HepG2 (cell line): ENCODE measurements at regions not wholly inside any gene's neighbourhood (a gene's known extent, or its start where the extent isn't known, plus 50 kb on each side); places are given as distances from the start of the nearest gene placed in this dataset.

ENCODE experiments used
- ATAC-seq: fragments of 200-7000 bp; cut with Tn5 transposase; 3 replicates; pipeline ENCODE4 v1.9.1; 2020; ENCODE audit warnings: mild to moderate bottlenecking, moderate library complexity
- BruUV-seq: library from RNA; stranded (reverse); fragments of 400-500 nt; replicated peaks from 2 replicates; lab custom pipeline; 2021; lab: Mats Ljungman, UMichigan
- CTCF ChIA-PET: fragments of 300-600 bp; formaldehyde crosslinking; extraction: SDS; loops from one replicate; lab custom pipeline; 2021; ENCODE audit warnings: low total read pairs, inconsistent platforms, low intra/inter-chr PET ratio; lab: Yijun Ruan, JAX
- POLR2A ChIA-PET: fragments of 350-600 bp; sonication (Branson Sonifier 250); formaldehyde crosslinking; loops from one replicate; lab custom pipeline; 2020; ENCODE audit warnings: antibody characterized with exemption, inconsistent platforms; lab: Yijun Ruan, JAX
- DNase-seq: peaks from one replicate; pipeline ENCODE4 v3.0.0-alpha.2; 2015; ENCODE audit warnings: low spot score
- FAIRE-seq: peaks from 3 replicates; lab custom pipeline; 2011; peaks lifted over from hg19 to GRCh38; lab: Jason Lieb, UNC
- H2AFZ ChIP-seq: one replicate; pipeline ENCODE4 v1.6.1; 2011; ENCODE audit warnings: low read length, inconsistent platforms
- H3K27ac ChIP-seq: fragments of 300-600 bp; 3 replicates; pipeline ENCODE4 v1.8.0; 2011; ENCODE audit warnings: mixed run types, mild to moderate bottlenecking, mixed read lengths, low read length, inconsistent platforms; ENCODE audit not compliant: insufficient read depth; ENCODE audit errors: extremely low read length
- H3K27me3 ChIP-seq, 2 experiments: fragments of 200-600 bp in 1 of 2; 2 replicates in 1 of 2; 3 replicates in 1 of 2; pipeline versions ENCODE4 v1.6.0 to v1.8.0; 2011; ENCODE audit warnings: low read length in 2 of 2, mild to moderate bottlenecking in 2 of 2, moderate library complexity in 2 of 2, inconsistent platforms in 1 of 2; ENCODE audit not compliant: insufficient read depth in 2 of 2, control insufficient read depth in 1 of 2
- H3K36me3 ChIP-seq, 2 experiments: fragments of 200-600 bp in 1 of 2; replicated peaks in 1 of 2; 2 replicates in 1 of 2; 3 replicates in 1 of 2; pipeline versions ENCODE4 v1.5.1 to v1.8.0; 2011; ENCODE audit warnings: low read length in 2 of 2, inconsistent platforms in 1 of 2; ENCODE audit not compliant: insufficient read depth in 2 of 2, control insufficient read depth in 1 of 2
- H3K4me1 ChIP-seq: 2 replicates; pipeline ENCODE4 v1.5.1; 2012; ENCODE audit warnings: low read length, inconsistent platforms; ENCODE audit not compliant: insufficient read depth
- H3K4me2 ChIP-seq: 2 replicates; pipeline ENCODE4 v1.6.0; 2011; ENCODE audit warnings: low read depth, low read length, inconsistent platforms
- H3K4me3 ChIP-seq, 3 experiments: fragments of 200-600 bp in 1 of 3; sonication (generic), shearing (Covaris generic) in 1 of 3; replicated peaks in 1 of 3; 2 replicates each; pipeline ENCODE4 v1.5.1; 2011 to 2016; ENCODE audit warnings: low read length in 3 of 3, inconsistent platforms in 2 of 3, low read depth in 2 of 3, mild to moderate bottlenecking in 2 of 3, control low read depth in 1 of 3, mixed read lengths in 1 of 3; ENCODE audit not compliant: insufficient read depth in 1 of 3
- H3K79me2 ChIP-seq: one replicate; pipeline ENCODE4 v1.6.1; 2011; ENCODE audit warnings: low read length, inconsistent platforms; ENCODE audit not compliant: insufficient read depth
- H3K9ac ChIP-seq: 2 replicates; pipeline ENCODE4 v1.6.0; 2011; ENCODE audit warnings: mild to moderate bottlenecking, low read depth, low read length, inconsistent platforms; ENCODE audit not compliant: insufficient read depth
- H3K9me3 ChIP-seq: 2 replicates; pipeline ENCODE4 v1.5.1; 2012; ENCODE audit warnings: mild to moderate bottlenecking, low read length
- H4K20me1 ChIP-seq: 2 replicates; pipeline ENCODE4 v1.6.0; 2011; ENCODE audit warnings: inconsistent platforms, mild to moderate bottlenecking, low read length, moderate library complexity; ENCODE audit not compliant: insufficient read depth
- CBFB ChIP-seq: sonication (generic); formaldehyde crosslinking; IDR thresholded peaks from 2 replicates; pipeline ENCODE4 v1.4.0; 2020; ENCODE audit warnings: missing genetic modification reagents
- CENPT ChIP-seq: sonication (generic); formaldehyde crosslinking; IDR thresholded peaks from 2 replicates; pipeline ENCODE4 v1.8.0; 2022; ENCODE audit warnings: low read depth, mild to moderate bottlenecking, moderate library complexity, missing genetic modification reagents
- EZH2 ChIP-seq: conservative IDR thresholded peaks from 2 replicates; pipeline ENCODE4 v1.6.1; 2012; ENCODE audit warnings: mild to moderate bottlenecking, low read depth, low read length, moderate library complexity
- FIP1L1 ChIP-seq: fragments of 200-400 bp; formaldehyde crosslinking; IDR thresholded peaks from 2 replicates; pipeline ENCODE4 v1.6.1; 2018; ENCODE audit warnings: low read depth, mild to moderate bottlenecking, low read length, moderate library complexity, borderline replicate concordance; ENCODE audit not compliant: insufficient read depth
- GATA4 ChIP-seq: sonication (generic); IDR thresholded peaks from 2 replicates; pipeline ENCODE4 v1.6.1; 2016; ENCODE audit warnings: antibody characterized with exemption, low read depth, borderline replicate concordance
- HDAC6 ChIP-seq: fragments of 200-600 bp; sonication (generic); IDR thresholded peaks from 2 replicates; pipeline ENCODE4 v1.7.0; 2017; ENCODE audit warnings: mild to moderate bottlenecking, antibody characterized with exemption, low read length, low read depth
- HIVEP1 ChIP-seq: sonication (generic); formaldehyde crosslinking; IDR thresholded peaks from 2 replicates; pipeline ENCODE4 v1.4.0; 2020; ENCODE audit warnings: mild to moderate bottlenecking, missing genetic modification reagents
- JUN ChIP-seq: sonication (generic); formaldehyde crosslinking; IDR thresholded peaks from 2 replicates; pipeline ENCODE4 v1.4.0; 2020; ENCODE audit warnings: mild to moderate bottlenecking, missing genetic modification reagents
- KLF13 ChIP-seq: sonication (generic); formaldehyde crosslinking; IDR thresholded peaks from 2 replicates; pipeline ENCODE4 v1.4.0; 2020; ENCODE audit warnings: mild to moderate bottlenecking, missing genetic modification reagents
- KMT2B ChIP-seq: IDR thresholded peaks from 2 replicates; pipeline ENCODE4 v1.6.1; 2016; ENCODE audit warnings: missing genetic modification reagents, missing compliant biosample characterization
- RAD21 ChIP-seq: fragments of 450-650 bp; formaldehyde crosslinking; IDR thresholded peaks from 2 replicates; pipeline ENCODE4 v1.5.0; 2020; ENCODE audit warnings: mild to moderate bottlenecking
- RFX3 ChIP-seq: IDR thresholded peaks from 2 replicates; pipeline ENCODE4 v1.6.1; 2016; ENCODE audit warnings: missing biosample characterization, missing genetic modification reagents
- SRSF9 ChIP-seq: fragments of 200-400 bp; formaldehyde crosslinking; IDR thresholded peaks from 2 replicates; pipeline ENCODE4 v1.6.1; 2018; ENCODE audit warnings: borderline replicate concordance, mild to moderate bottlenecking, low read depth, low read length; ENCODE audit not compliant: insufficient read depth, poor library complexity, severe bottlenecking
- TBL1XR1 ChIP-seq: fragments of 150-350 bp; IDR thresholded peaks from 2 replicates; pipeline ENCODE4 v1.6.1; 2014; ENCODE audit warnings: borderline replicate concordance, low read length; ENCODE audit not compliant: partially characterized antibody
- ZNF891 ChIP-seq: sonication (generic); formaldehyde crosslinking; IDR thresholded peaks from 2 replicates; pipeline ENCODE4 v1.5.0; 2020; ENCODE audit warnings: mild to moderate bottlenecking, missing genetic modification reagents
- in situ Hi-C: cut with HindIII; loops from 2 replicates; pipeline ENCODE4 v1.10.0; 2017; ENCODE audit warnings: low pct_unique_long_range_greater_than_20kb; ENCODE audit not compliant: extremely low pct_ligation_motif_present
- intact Hi-C: fragments of 100-400 bp; cut with micrococcal nuclease; formaldehyde crosslinking; loops from one replicate; pipeline ENCODE4 v1.10.0; 2022; ENCODE audit not compliant: unreplicated experiment
- TF ChIP-seq, protein P1 (sequence below): sonication (generic); formaldehyde crosslinking; conservative IDR thresholded peaks from 2 replicates; pipeline ENCODE4 v1.4.0; 2020; ENCODE audit warnings: missing genetic modification reagents
- TF ChIP-seq, protein P2 (sequence below): IDR thresholded peaks from 2 replicates; pipeline ENCODE4 v1.6.1; 2012; ENCODE audit warnings: inconsistent platforms
- TF ChIP-seq, protein P3 (sequence below): sonication (generic); formaldehyde crosslinking; IDR thresholded peaks from 2 replicates; pipeline ENCODE4 v1.5.0; 2020; ENCODE audit warnings: mild to moderate bottlenecking, missing genetic modification reagents, moderate library complexity

DNA sequence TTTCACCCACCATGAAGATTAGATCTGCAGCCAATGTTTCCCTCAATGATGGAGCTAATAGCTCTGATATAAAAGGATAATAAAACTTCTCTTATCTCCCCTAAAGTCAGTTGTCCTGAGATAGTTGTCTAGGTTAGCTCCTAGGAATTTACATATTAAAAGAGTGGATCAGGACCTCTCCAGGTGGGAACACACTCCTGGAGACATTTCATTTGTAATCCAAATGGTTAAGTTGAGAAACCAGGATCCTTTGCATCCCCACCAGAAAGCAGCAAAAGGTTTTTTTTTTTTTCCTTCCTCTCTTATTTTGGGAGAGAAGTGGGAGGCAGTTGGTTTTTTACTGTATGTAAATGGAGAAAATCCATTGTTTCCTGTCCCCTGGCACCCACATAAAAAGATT, 182.5 kb upstream of the FBXL17 start:
- H2AFZ ChIP-seq, result no peak overlapping the region
- no peak overlapping the region for H3K4me3 ChIP-seq
- no peak overlapping the region for H3K9ac ChIP-seq
- H3K27me3 ChIP-seq, result no peaks in the 10 kb centered on the region; a peak in 1 of 5 replicates
- no peak overlapping the region for H3K27ac ChIP-seq
- in situ Hi-C loops (no loop called here), intact Hi-C loops (no loop called here)
- ChIA-PET CTCF (no interaction called here), POLR2A (no interaction called here)
- no TSS peak for BruUV-seq
- H3K4me1 ChIP-seq, result no peaks in the 10 kb centered on the region
- no peak overlapping the region for H3K4me2 ChIP-seq
- FAIRE-seq (no peak), ATAC-seq (no peak)
- H4K20me1 ChIP-seq, result no peaks in the 10 kb centered on the region
- no peaks in the 10 kb centered on the region for H3K36me3 ChIP-seq
- H3K9me3 ChIP-seq, result no peaks in the 10 kb centered on the region
- TF ChIP-seq, protein P1, sequence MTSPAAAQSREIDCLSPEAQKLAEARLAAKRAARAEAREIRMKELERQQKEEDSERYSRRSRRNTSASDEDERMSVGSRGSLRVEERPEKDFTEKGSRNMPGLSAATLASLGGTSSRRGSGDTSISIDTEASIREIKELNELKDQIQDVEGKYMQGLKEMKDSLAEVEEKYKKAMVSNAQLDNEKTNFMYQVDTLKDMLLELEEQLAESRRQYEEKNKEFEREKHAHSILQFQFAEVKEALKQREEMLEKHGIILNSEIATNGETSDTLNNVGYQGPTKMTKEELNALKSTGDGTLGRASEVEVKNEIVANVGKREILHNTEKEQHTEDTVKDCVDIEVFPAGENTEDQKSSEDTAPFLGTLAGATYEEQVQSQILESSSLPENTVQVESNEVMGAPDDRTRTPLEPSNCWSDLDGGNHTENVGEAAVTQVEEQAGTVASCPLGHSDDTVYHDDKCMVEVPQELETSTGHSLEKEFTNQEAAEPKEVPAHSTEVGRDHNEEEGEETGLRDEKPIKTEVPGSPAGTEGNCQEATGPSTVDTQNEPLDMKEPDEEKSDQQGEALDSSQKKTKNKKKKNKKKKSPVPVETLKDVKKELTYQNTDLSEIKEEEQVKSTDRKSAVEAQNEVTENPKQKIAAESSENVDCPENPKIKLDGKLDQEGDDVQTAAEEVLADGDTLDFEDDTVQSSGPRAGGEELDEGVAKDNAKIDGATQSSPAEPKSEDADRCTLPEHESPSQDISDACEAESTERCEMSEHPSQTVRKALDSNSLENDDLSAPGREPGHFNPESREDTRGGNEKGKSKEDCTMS, result no peak
- TF ChIP-seq CENPT (no peak), FIP1L1 (no peak), JUN (CRISPR knock-in tag) (no peak), GATA4 (no peak)
- TF ChIP-seq, protein P2, sequence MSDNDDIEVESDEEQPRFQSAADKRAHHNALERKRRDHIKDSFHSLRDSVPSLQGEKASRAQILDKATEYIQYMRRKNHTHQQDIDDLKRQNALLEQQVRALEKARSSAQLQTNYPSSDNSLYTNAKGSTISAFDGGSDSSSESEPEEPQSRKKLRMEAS, result no peak
- TF ChIP-seq, all 625 proteins: peak for 0
- H3K79me2 ChIP-seq, result no peaks in the 10 kb centered on the region
- DNase-seq, result no peak

DNA sequence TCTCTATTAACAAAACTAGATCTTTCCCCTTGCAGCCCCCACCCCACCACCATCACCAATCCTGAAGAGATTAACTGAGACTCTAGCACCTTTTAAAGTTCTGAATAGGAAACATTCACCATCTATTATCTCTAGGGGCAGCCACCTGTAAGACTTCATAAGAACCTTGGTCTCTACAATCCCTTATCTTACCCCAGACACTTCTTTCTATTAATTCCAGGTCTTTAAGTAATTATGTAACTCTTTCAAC, 180.2 kb upstream of the FBXL17 start:
- Histone ChIP-seq H3K4me3 (no peak overlapping the region), H2AFZ (no peak overlapping the region), H3K9me3 (no peaks in the 10 kb centered on the region), H4K20me1 (no peaks in the 10 kb centered on the region), H3K4me2 (no peak overlapping the region), H3K79me2 (no peaks in the 10 kb centered on the region), H3K36me3 (no peaks in the 10 kb centered on the region), H3K9ac (no peak overlapping the region), H3K27me3 (no peaks in the 10 kb centered on the region), H3K4me1 (no peaks in the 10 kb centered on the region), H3K27ac (no peak overlapping the region)
- no TSS peak for BruUV-seq
- intact Hi-C loops, result no loop called here
- in situ Hi-C loops, result no loop called here
- DNase-seq (no peak), FAIRE-seq (no peak), ATAC-seq (no peak)
- ChIA-PET CTCF (no interaction called here), POLR2A (no interaction called here)
- no peak for TF ChIP-seq TBL1XR1
- TF ChIP-seq ZNF891 (CRISPR knock-in tag), result no peak
- TF ChIP-seq SRSF9, result no peak
- TF ChIP-seq CENPT, result no peak
- TF ChIP-seq HIVEP1, result no peak
- TF ChIP-seq RAD21 (CRISPR knock-in tag), result no peak
- TF ChIP-seq EZH2, result no peak
- TF ChIP-seq, protein P3, sequence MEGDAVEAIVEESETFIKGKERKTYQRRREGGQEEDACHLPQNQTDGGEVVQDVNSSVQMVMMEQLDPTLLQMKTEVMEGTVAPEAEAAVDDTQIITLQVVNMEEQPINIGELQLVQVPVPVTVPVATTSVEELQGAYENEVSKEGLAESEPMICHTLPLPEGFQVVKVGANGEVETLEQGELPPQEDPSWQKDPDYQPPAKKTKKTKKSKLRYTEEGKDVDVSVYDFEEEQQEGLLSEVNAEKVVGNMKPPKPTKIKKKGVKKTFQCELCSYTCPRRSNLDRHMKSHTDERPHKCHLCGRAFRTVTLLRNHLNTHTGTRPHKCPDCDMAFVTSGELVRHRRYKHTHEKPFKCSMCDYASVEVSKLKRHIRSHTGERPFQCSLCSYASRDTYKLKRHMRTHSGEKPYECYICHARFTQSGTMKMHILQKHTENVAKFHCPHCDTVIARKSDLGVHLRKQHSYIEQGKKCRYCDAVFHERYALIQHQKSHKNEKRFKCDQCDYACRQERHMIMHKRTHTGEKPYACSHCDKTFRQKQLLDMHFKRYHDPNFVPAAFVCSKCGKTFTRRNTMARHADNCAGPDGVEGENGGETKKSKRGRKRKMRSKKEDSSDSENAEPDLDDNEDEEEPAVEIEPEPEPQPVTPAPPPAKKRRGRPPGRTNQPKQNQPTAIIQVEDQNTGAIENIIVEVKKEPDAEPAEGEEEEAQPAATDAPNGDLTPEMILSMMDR (CRISPR knock-in tag), result no peak
- TF ChIP-seq KMT2B (CRISPR knock-in tag), result no peak
- TF ChIP-seq RFX3 (CRISPR knock-in tag), result no peak
- TF ChIP-seq HDAC6, result no peak
- no peak for TF ChIP-seq CBFB (CRISPR knock-in tag)
- TF ChIP-seq KLF13 (CRISPR knock-in tag), result no peak
